ENCODE measurements at regions not wholly inside any gene's neighbourhood (a gene's known extent, or its start where the extent isn't known, plus 50 kb on each side); places are given as distances from the start of the nearest gene placed in this dataset.

DNA sequence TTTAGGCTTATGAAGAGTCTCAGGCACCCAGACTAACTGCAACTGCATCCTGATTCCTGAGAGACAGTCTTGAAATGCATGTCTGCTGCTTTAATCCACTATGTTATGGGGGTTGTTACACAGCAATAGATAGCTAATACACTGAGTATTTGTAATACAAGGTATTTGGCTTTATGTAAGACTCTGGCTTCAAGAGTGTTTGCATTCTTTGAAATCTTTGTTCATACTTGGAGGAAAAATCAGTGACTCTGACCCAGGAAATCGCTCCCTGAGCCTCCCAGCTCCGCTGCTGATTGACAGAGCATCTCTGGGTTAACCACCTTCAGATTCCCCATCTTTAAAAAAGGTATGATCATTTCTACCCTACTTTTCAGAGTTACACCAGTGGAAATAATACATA, 133.9 kb downstream of the MTPAP start:
- H3K4me1 Mint-ChIP-seq (ENCODE audit: low read depth): peaks cover 3% of the 10 kb centered on the region
- H3K27ac Mint-ChIP-seq: no peak overlapping the region
- DNase-seq (ENCODE audit: low spot score, unreplicated experiment): no peak
- no peaks in the 10 kb centered on the region for H3K27me3 Mint-ChIP-seq
- TF ChIP-seq, protein P1, sequence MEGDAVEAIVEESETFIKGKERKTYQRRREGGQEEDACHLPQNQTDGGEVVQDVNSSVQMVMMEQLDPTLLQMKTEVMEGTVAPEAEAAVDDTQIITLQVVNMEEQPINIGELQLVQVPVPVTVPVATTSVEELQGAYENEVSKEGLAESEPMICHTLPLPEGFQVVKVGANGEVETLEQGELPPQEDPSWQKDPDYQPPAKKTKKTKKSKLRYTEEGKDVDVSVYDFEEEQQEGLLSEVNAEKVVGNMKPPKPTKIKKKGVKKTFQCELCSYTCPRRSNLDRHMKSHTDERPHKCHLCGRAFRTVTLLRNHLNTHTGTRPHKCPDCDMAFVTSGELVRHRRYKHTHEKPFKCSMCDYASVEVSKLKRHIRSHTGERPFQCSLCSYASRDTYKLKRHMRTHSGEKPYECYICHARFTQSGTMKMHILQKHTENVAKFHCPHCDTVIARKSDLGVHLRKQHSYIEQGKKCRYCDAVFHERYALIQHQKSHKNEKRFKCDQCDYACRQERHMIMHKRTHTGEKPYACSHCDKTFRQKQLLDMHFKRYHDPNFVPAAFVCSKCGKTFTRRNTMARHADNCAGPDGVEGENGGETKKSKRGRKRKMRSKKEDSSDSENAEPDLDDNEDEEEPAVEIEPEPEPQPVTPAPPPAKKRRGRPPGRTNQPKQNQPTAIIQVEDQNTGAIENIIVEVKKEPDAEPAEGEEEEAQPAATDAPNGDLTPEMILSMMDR (IDR thresholded peaks at IDR 0.05; ENCODE audit: unreplicated experiment): no peak
- no peaks in the 10 kb centered on the region for H3K36me3 Mint-ChIP-seq (ENCODE audit: insufficient read depth)
- no peaks in the 10 kb centered on the region for H3K9me3 Mint-ChIP-seq (ENCODE audit: low read depth)
- no peak overlapping the region for H3K4me3 Mint-ChIP-seq (ENCODE audit: low read depth)

DNA sequence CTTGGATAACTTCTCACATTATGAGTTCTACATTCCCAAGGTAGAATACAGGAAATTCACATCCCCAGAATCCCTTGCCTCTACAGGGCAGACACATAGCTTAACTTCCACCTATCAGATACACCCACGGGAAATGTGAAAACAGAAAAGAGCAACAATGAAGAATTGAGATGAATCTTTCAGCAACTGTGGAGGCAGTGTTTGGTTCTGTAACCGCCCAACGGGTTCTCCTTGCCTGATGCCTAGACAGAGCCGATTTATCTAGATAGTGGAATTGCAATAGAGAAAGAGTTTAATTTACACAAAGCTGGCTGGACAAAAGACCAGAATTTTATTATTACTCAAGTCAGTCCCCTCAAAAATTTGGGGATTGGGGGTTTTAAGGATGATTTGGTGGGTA, 138.8 kb downstream of the MTPAP start:
- no peak for DNase-seq (ENCODE audit: low spot score, unreplicated experiment)
- no peaks in the 10 kb centered on the region for H3K36me3 Mint-ChIP-seq (ENCODE audit: insufficient read depth)
- H3K27ac Mint-ChIP-seq: no peak overlapping the region
- H3K4me3 Mint-ChIP-seq (ENCODE audit: low read depth): no peak overlapping the region
- no peaks in the 10 kb centered on the region for H3K4me1 Mint-ChIP-seq (ENCODE audit: low read depth)
- TF ChIP-seq, protein P1 (IDR thresholded peaks at IDR 0.05; ENCODE audit: unreplicated experiment): no peak
- no peaks in the 10 kb centered on the region for H3K9me3 Mint-ChIP-seq (ENCODE audit: low read depth)
- H3K27me3 Mint-ChIP-seq: no peaks in the 10 kb centered on the region

DNA sequence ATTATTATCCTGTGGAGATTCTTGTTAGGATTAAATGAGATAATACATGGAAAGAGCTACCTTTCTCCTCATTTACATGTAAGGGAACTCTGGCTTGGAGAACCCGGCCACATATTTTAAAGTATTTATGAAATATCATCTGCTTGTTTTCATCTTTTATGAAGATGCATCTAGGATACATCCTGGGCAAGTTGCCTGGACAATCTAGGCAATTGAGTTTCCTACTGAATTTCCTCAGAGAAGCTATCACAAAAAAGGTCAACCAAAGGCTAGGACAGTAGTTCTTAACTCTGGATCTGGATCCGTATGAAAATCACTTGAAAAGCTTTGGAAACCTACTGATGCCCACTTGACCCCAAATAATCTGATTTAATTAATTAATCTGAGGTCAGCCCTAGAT, 140.7 kb downstream of the MTPAP start:
- Mint-ChIP-seq H3K4me3 (ENCODE audit: low read depth) (no peak overlapping the region), H3K27me3 (no peaks in the 10 kb centered on the region), H3K27ac (no peak overlapping the region), H3K4me1 (ENCODE audit: low read depth) (no peaks in the 10 kb centered on the region), H3K36me3 (ENCODE audit: insufficient read depth) (peaks cover 1% of the 10 kb centered on the region), H3K9me3 (ENCODE audit: low read depth) (peaks cover 6% of the 10 kb centered on the region)
- TF ChIP-seq, protein P1 (IDR thresholded peaks at IDR 0.05; ENCODE audit: unreplicated experiment): no peak
- no peak for DNase-seq (ENCODE audit: low spot score, unreplicated experiment)

DNA sequence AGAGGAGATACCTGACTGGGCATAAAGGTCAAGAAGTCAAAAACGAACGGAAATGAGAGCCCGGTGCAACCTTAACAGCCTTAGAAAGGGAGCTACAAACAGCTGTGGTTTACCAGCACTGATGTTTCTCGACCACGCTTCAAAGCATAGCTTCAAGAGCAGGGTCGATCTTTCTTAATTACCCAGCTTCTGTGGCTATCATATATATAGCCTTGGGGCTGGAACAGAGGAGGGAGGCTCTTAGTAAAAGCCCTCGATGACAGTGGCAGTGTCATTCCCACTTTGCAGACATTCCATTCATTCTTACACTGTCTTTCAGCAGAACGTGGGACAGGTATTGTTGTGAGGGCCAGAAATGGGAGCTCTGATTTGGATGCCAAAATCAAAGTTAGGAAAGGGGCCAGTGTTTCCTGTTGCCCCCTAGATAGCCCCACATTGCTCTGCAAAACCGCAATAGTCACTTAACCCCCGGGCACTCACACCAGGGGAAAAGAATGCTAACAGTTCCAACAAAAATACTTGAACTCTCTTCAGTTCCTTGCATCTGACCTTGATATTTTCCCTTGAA, 141.5 kb downstream of the MTPAP start:
- no peak for DNase-seq (ENCODE audit: low spot score, unreplicated experiment)
- TF ChIP-seq, protein P1 (IDR thresholded peaks at IDR 0.05; ENCODE audit: unreplicated experiment): no peak
- peaks cover 1% of the 10 kb centered on the region for H3K36me3 Mint-ChIP-seq (ENCODE audit: insufficient read depth)
- H3K9me3 Mint-ChIP-seq (ENCODE audit: low read depth): peaks cover 6% of the 10 kb centered on the region
- no peak overlapping the region for H3K4me3 Mint-ChIP-seq (ENCODE audit: low read depth)
- no peak overlapping the region for H3K27ac Mint-ChIP-seq
- H3K4me1 Mint-ChIP-seq (ENCODE audit: low read depth): no peaks in the 10 kb centered on the region
- H3K27me3 Mint-ChIP-seq: no peaks in the 10 kb centered on the region

DNA sequence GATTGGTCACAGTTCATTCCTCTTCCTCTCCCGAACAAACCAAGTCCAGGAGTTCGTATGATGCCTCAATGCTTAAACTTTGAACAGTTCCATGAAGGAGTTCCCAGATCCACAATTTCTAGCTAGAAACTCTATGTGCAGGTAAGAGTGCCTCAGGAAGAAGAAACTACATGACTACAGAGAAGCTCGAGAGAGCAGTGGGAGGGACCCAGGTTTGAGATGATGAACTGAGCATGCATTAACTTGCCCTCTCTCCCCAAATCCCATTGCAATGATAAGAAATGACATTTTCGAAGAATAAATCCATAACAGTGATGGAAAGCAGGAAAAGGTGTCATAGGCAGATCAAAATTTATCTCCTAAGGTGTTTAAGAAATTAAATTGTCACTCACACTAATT, 140.6 kb upstream of the JCAD start:
- TF ChIP-seq, protein P1 (IDR thresholded peaks at IDR 0.05; ENCODE audit: unreplicated experiment): no peak
- no peak for DNase-seq (ENCODE audit: low spot score, unreplicated experiment)
- Mint-ChIP-seq H3K9me3 (ENCODE audit: low read depth) (peaks cover 11% of the 10 kb centered on the region), H3K27me3 (peaks cover 10% of the 10 kb centered on the region), H3K4me1 (ENCODE audit: low read depth) (peaks cover 3% of the 10 kb centered on the region), H3K27ac (no peak overlapping the region), H3K4me3 (ENCODE audit: low read depth) (no peak overlapping the region), H3K36me3 (ENCODE audit: insufficient read depth) (peaks cover 1% of the 10 kb centered on the region)
